Hepatic stellate cell (primary cell): ENCODE measurements at regions not wholly inside any gene's neighbourhood (a gene's known extent, or its start where the extent isn't known, plus 50 kb on each side); places are given as distances from the start of the nearest gene placed in this dataset.

Source experiments
- DNase-seq: peaks from one replicate; pipeline ENCODE4 v3.0.0; 2011; ENCODE audit warnings: low spot score

DNA sequence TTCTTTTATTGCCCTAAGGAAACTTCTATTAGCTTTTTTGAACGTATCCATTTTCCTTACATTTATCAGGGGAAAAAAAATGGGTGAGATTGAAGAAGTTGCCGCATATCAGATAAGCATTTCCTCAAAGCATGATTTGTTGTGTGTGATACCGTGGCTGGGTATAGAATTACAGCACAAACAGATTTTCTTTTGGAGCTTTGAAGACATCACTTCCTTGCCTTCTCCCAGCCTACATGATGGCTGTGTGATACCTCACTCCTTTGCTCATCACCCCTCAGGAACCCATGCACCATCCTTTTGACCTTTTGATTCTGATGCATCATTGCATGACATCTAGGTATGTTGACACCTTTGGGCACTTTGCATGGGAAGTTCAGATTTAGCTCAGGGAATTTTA is 1155.3 kb downstream of the BRD1 start:
- DNase-seq, result no peak

DNA sequence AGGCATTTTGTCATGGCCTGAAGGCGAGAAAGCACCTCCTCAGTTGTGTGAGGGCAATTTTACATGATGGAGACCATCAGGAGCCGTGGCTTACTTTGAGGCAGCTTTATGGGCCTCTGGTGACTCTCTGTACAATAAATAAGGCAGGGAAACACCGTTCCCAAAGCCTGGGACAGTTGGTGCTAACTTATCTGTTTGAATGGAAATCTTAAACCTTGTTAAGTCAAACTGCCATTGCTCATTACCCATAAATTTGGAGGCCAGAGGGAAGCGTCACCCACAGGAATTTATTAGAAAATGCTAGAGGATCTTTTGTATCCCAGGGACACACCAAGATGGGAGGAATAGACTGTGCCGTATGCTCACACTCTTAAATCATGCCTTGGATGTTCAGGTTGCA is 1156.9 kb downstream of the BRD1 start:
- DNase-seq, result no peak

DNA sequence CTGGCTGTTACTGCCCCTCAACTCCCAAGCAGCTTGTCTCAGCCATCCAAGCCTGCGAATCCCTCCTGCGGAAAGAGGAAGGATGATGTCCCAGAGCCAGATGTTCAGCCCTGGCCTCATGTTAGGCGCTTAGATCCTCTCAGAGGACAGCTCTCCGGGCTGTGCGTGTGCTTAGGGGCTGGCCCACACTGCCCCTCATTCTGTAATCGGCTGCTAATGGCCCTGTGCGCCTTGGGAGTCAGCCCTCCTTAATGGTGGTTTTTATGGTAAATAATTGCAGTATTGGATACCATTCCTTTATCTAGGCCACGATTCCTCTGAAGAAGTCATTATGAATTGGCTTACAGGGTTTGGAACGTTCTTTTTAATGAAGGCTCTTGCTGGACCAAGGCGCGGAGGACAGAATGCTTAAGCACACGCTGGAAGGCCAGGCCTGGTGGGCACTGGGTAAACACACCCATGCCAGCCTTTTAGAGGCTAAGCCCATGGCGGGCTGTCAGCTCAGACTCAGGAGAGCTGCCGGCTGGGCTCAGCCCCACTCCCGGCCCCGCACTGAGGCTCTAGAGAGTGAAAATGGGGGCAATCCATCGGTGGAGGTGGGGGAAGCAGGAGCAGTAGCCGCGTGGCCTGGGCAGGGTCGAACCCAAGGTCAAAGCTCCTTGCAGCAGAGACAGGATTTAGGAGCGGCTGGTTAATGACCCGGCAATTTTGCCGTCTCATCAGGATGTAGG is 1157.5 kb downstream of the BRD1 start:
- no peak for DNase-seq

DNA sequence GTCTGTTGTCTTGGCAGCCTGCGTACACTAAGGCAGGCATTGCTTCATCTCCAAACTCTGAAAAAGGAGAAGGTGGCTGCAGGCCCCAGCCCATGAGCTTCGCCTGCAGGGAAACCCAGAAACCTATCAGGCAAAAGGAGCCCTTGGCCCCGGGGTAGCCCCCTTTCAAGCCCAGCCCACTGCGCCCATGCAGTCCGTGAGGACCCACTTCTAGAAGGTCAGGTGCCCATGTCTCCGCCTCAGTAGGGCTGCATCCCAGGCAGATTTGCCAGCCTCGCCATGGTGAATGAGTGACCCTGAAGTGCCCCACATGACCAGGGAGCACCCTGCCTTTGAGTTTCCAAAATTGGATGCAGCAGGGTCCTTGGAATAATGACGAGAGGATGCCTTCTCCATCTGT is 1158.4 kb downstream of the BRD1 start:
- DNase-seq, result no peak

DNA sequence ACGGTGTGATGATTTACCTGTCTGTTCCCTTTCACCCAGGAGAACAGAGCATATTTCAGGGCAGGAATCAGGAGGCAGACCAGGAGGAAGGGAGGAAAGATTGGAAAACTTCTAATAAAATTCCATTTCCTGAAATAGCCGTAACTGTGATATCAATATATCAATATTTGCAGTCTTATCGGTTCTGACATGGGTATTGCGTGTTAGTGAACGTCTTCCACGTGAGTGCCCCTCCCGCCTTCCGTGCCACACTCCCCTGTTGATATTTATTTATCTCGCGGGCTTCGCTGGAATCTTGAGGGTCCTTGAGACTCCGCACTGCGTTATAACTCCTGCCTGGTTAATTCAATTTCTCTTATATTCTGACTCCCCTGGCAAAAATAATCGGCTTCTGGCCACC is 1160.4 kb downstream of the BRD1 start:
- DNase-seq, result no peak

DNA sequence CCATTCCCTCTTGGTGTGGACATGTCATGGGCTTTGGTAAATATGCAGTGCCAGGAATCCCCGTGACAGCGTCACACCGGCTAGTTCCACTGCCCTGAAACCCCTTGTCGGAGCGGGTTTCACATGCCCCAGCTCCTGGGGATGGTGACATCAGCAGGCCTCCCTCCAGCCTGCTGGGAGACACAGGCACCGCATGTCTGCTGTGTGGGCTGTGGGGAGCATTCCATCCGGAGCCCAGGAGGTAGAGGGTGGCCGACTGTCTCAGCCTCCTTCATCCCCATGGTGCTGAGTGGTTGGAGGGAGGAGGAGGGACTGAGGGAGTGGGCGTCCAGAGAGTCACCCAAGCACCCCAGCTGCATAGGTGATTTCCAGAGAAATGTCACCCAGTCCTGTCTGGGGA is 1161.1 kb downstream of the BRD1 start:
- no peak for DNase-seq

DNA sequence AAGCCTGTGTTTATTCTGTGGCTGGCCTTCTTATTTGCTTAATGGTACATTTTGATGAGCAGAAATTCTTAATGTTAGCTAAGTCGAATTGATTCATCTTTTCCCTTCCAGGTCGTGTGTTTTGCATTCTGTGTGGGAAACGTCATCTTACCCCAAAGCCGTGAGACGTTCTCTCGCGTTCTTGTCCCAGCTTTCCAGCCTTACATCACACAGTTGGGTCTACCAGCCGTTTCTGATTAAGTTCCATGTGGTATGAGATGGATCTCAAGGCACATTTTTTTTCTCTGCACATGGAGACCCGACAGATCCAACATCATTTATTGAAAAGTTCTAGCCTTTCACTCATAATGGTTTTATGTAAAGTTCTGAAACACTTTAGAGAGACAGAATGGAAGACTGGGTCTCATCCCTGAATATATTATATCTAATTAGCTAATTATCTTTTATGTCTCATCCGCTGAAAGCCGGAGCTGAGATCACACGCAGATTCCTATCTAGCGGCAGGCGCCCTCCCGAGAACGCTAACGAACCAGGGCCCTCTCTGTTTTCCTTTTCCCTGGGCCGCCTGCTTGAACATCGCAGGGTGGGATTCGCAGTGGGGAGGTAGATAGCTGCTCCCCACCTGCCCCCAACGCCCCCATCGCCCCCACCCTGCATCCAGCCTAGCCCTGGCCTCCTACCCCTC is 1162.2 kb downstream of the BRD1 start:
- no peak for DNase-seq

DNA sequence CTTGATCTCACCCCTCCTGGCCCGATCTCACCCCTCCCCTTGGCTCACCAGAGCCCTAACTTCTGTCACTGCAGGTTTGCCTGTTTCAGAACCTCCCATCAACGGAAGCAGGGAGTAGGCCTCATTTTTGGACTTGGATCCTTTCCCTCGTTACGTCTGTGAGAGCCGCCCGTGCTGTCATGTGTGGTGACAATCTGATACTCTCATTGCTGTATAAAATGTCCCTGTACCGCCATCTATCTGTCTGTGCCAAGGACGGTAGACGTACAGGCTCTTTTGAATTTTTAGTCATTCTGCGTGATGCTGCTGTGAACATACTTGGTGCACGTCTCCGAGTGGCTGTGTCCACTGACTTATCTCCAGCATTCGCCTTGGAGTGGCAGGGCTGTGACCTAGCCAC is 1163.1 kb downstream of the BRD1 start:
- DNase-seq, result no peak

DNA sequence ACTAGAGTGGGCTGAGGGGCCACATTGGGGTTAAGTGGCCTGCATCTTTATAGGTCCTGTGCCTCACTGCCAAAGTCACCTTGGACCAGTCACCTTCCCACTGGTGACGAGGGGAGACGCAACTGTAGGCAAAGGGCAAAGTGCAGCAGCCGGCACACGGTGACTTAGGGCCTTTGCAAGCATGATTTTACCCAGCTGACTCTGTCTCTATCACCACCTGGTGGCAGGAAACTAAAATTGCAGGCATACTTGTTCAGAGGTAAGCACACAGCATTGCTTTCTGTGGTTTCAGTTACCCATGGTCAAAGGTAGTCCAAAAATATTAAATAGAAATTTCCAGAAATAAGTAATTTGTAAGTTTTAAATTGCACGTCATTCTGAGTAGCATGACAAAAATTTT is 1164.4 kb downstream of the BRD1 start:
- DNase-seq, result no peak

DNA sequence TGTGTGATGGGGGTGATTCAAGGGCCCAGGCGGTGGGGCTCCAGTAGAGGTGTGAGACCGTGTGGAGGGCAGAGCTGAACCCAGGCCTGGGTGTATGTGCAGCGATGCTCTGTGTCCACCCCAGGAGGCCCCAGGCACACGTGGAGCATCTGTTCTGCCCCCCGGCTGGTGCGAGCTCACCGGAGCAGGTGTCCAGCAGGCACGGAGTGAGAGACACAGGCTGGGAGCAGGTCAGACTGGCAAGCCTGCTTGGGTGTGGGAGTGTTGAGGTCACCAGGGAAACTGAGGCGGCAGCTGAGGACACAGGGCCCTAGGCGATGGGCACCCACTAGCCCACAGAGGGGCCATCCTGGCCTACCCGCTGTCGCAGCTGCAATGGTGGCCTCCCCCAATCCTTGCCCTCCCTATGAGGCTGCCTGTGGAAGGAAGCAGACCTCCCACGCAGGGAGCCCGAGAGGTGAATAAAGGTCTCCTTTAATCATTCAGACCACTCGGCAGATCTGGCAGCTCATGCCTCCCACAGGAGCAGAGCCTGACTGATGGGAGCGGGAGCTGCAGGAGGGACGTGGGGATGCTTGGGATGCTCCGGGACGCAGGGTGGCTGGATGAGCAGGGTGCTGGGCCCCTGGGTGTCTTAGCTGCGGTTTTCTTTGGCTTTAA is 1165.1 kb downstream of the BRD1 start:
- DNase-seq, result no peak

DNA sequence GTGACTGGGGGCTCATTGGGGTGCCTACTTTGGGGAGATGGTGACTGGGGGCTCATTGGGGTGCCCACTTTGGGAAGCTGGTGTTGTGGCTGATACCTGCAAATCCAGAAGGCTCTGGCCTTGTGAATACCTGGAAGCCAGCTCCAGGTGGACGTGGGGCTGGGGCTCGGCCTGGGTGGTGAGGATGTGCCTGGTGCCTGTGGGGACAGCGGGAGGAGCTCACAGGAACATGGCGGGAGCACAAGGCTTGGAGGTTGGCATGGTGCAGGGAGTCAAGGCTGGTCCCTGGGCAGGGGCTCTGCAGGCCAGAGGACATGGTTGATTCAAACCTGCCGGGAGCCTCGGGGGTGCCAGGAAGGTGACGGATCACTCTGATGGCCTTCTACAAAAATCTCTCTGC is 1165.7 kb downstream of the BRD1 start:
- no peak for DNase-seq

DNA sequence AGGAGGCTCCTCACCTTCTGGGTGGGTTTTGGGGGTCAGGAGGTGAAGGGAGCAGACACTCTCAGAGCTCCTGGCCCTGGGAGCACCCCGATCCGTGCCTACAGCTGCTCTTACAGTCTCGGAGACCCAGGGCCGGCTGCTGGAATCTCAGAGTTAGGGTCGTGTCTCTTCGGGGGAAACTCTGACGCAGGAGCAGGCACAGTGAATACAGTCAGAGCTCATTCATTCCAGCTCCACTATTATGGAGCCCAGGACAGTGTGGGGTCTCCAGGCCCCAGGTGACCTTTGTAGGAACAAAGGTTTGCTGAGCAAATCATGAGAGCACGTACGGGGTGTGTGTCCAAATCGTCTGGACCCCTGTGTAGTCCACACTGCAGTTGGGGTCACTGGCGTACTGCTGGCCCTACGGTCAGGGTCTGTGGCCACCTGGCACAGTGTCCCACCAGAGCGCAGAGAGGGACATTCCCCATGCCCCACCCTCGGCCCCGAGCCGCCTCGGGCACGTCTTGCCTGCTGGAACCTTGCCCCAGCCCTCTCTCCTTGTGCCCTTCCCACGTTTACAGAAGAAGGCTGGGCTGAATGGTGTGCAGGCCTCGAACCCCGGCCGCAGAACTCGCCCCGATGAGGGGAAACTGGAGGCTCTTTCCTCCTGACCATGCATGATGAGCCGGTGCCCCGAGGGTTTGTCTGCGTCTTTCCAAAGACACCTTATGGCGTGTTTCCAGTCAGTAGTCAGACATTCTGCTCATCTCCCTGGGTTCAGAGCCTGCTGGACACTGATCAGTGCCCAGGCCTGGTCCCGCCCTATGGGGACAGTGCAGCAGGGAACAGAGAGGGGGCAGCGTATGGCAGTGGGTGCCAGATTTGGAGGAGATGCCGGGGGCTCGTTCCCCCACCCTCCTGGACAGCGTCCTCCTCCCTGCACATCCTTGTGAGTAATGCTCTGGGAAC is 1166.6 kb downstream of the BRD1 start:
- DNase-seq, result no peak

DNA sequence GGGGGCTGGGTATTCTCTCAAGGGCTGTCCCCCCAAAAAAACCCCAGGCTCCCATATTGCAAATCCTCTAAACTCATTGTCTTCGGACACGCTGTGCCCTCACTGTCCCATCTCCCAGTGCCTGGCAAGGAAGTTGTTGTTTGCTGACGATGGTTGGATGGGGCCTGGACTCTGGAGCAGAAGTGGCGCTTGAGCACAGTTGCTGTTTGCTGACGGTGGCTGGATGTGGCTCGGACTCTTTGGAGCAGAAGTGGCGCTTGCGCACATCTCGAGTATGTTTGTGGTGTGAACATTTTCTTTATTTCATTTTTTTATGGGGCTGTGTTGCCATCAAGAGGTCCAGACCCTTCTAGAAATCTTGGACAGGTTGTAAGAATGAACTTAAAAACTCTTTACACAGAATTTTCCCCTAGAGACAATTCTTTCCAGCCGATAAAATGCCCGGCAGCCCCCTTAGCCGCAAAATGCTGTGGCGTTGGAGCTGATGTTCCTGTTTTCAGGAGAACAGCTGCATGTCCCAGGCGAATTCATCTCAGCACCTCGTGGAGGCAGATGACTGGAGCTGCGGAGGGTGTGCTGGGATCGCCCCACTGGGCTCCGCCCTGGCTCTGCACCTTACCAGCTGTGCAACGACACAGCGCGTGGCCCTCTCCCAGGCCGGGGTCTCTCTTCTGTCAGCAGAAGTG is 1167.4 kb downstream of the BRD1 start:
- DNase-seq, result no peak

DNA sequence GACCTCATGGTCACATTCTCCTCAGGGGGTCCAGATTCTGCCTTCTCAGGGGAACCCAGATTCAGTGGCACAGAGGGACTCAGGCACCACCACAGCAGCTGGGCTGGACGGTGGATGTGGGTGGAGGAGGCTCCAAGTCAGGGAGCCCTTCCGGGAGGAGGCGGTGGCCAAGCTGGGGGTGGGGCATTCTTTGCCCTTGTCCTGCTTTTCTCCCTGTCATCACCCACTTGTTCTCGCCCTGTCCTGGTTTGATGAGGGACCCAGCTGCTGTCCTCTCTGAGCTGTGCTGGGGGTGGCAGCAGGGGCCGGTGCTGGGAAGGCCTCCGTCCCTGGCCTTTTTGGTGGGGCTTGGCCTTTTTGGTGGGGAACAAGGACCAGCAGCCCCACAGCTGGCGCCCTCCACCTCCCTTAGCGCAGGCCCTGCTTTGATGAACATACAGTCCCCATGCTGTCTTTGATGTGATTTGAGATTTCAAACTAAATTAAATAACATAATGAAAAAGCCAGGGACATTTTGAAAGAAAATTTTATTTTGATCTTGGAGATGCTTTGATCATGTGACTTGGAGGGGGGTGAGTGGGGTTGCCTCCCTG is 1168.2 kb downstream of the BRD1 start:
- DNase-seq, result no peak

DNA sequence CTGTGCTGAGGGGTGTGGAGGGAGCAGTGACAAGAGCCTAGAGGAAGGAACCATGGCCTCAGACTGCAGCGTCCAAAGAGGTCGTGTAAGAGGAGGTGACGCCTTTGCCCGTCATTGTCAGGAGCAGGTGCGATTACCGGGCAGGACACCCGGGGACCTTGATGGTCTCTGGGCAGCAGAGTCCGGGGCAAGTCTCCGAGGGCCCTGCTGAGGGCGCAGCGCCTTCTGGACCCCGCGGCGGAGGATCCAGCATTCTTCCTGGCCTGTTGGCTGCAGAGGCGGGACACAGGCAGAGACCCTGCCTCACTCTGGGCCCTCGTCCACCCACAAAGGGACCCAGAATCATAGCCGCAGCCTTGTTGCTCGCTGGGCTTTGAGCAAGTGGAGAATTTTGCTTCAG is 1168.8 kb downstream of the BRD1 start:
- no peak for DNase-seq

DNA sequence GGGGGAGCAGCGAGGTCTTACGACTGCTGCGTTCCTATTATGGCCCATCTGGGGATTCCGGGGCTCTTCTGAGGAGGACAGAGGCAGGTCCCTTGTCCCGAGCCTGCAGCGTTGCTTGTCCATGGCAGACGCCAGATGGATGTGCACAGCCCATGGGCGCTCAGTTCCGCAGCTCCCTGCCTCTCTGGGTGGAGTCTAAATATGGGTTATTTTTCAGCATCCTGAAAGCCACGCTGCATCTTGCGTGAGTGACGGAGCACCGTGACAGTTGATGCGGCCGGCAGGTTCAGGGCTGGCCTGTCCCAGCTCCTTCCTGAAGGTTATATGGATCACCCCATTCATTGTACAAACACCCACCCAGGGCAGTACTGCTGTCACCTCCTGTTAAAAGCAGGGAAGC is 1169.4 kb downstream of the BRD1 start:
- no peak for DNase-seq

DNA sequence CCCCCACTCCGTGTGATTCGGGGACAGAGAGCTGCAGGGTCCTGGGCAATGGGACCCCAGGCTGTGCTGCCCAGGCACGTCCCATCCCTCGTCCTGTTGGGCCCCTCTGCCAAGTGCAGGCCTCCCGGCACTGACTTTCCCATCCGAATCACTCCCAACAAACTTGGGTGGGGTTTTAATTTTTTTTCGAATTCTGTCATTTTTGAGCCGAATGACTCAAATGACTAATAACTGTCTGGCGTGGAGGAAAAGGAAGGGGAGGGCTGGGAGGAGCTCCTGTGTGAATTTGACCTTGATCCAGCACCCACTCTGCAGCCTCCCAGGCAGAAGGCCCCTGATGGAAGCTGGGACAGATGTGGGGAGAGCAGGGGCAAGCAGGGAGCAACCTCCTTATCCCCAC is 1173.2 kb downstream of the BRD1 start:
- no peak for DNase-seq

DNA sequence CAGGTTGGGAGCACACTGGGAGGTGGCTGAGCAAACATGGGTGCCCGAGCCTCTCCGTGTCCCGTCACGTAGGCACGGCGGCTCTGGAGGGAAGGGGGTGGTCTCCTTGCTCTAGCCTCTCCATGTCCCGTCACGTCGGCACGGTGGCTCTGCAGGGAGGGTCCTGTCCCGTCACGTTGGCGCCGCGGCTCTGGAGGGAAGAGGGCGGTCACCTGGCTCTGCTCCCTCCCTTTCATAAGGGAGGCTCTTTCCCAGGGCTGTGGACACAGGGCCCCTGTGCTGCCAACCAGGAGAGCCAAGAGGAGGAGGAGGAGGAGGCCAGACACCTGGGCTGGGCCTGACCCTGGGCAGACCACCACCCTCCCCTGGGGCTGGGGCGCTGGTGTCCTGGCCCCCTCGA is 1173.7 kb downstream of the BRD1 start:
- no peak for DNase-seq

DNA sequence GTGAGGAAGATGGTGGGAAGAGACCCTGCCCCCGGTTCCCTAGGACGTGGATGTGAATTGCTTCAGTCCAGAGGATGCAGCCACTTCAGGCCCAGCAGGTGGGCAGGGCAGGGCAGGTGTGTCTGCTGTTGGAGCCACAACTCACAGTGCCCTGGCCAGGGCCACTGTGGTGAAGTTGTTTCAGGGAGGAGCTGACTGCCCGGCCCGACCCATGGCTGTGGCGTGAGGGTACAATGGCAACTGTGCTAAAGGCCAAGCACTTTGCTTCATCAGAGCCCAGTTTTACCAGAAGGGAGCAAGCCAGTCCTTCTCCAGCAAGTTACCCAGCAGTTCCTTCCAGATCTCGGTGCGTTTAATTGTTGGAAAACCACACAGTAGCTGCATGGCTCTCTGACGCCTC is 1174.4 kb downstream of the BRD1 start:
- no peak for DNase-seq

DNA sequence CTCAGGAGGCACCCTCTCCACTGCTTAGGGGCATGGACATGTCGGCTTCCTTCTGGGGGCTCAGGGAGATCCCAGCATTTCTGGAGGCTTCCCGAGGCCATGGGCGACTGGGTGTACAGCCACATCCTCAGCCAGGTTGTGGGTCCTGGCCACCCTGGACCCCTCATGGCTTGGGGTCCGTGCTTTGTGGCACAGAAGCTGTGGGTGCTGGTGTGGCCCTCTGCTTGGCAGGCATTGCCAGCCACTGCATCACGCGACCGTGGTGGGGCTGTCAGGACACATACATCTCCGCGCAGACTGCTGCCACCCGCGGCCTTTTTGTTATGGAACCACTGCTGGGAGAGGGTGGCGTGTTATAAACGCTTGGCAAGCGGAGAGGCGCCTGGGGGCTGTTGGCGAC is 1174.9 kb downstream of the BRD1 start:
- DNase-seq, result no peak

DNA sequence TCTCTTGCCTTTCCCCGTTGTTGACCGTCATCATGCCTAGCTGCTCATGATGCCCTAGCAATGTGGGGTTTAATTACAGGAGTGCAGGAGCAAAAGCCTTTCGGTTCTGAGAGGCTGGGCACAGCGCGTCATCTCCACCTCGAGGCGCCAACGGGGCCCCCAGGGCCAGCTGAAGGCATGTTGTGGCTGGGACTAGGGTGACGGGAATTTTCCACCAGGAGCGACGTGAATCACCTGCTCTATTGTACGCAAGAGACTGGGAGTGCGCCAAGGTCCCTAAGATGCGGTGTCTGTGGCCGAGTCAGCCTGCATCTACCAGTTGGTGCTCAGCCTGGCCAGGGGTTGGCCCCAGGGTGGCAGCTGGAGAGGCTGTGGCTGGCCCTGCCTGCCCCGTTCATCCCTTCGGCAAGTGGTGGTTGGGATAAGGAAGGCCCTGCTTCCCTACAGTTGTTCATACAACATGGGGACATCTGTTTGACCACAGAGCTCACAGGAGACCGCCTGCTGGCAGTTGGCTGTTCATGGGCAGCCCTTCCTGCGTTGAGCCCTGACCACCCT is 1175.6 kb downstream of the BRD1 start:
- no peak for DNase-seq
